Nephron progenitor cell (in vitro differentiated cells): ENCODE measurements at regions not wholly inside any gene's neighbourhood (a gene's known extent, or its start where the extent isn't known, plus 50 kb on each side); places are given as distances from the start of the nearest gene placed in this dataset.

ENCODE experiments used
- DNase-seq: peaks from one replicate; pipeline ENCODE4 v3.0.0; 2021
- H3K27ac Mint-ChIP-seq: 2 replicates; pipeline ENCODE4 v1.8.0; 2021; ENCODE audit warnings: mild to moderate bottlenecking, moderate library complexity, mixed read lengths
- H3K27me3 Mint-ChIP-seq: 2 replicates; pipeline ENCODE4 v1.8.0; 2021; ENCODE audit warnings: mild to moderate bottlenecking, low read depth, mixed read lengths; ENCODE audit not compliant: poor library complexity
- H3K36me3 Mint-ChIP-seq: 2 replicates; pipeline ENCODE4 v1.8.0; 2021; ENCODE audit warnings: low read depth, mixed read lengths
- H3K4me1 Mint-ChIP-seq: 2 replicates; pipeline ENCODE4 v1.8.0; 2021; ENCODE audit warnings: mixed read lengths
- H3K4me3 Mint-ChIP-seq: 2 replicates; pipeline ENCODE4 v1.8.0; 2021; ENCODE audit warnings: mild to moderate bottlenecking, moderate library complexity, mixed read lengths
- H3K9me3 Mint-ChIP-seq: 2 replicates; pipeline ENCODE4 v1.8.0; 2021; ENCODE audit warnings: mild to moderate bottlenecking, moderate library complexity, mixed read lengths
- CTCF ChIP-seq: fragments of 200-600 bp; sonication (generic); IDR thresholded peaks from 2 replicates; pipeline ENCODE4 v1.5.0; 2021; ENCODE audit warnings: antibody characterized with exemption

- peaks cover 6% of the 10 kb centered on the region for H3K4me1 Mint-ChIP-seq
- no peak overlapping the region for H3K4me3 Mint-ChIP-seq
- no peak for DNase-seq
- peaks cover 3% of the 10 kb centered on the region for H3K27me3 Mint-ChIP-seq
- TF ChIP-seq CTCF = no peak
- peaks cover 5% of the 10 kb centered on the region for H3K9me3 Mint-ChIP-seq
- no peaks in the 10 kb centered on the region for H3K36me3 Mint-ChIP-seq
- H3K27ac Mint-ChIP-seq = no peak overlapping the region
These were observed 229.5 kb upstream of the RHOBTB1 start for GRCh38 chr10:61173450-61173849.

- Mint-ChIP-seq H3K4me3 (no peak overlapping the region), H3K27ac (no peak overlapping the region), H3K4me1 (peaks cover 6% of the 10 kb centered on the region), H3K9me3 (peaks cover 16% of the 10 kb centered on the region), H3K27me3 (peaks cover 3% of the 10 kb centered on the region), H3K36me3 (peaks cover 8% of the 10 kb centered on the region)
- no peak for DNase-seq
- TF ChIP-seq CTCF = no peak
These were observed 228.4 kb upstream of the RHOBTB1 start for GRCh38 chr10:61172182-61172926.

- peaks cover 8% of the 10 kb centered on the region for H3K36me3 Mint-ChIP-seq
- TF ChIP-seq CTCF = no peak
- no peak overlapping the region for H3K4me3 Mint-ChIP-seq
- H3K27ac Mint-ChIP-seq = no peak overlapping the region
- peaks cover 6% of the 10 kb centered on the region for H3K4me1 Mint-ChIP-seq
- peaks cover 19% of the 10 kb centered on the region for H3K9me3 Mint-ChIP-seq
- no peak for DNase-seq
- peaks cover 3% of the 10 kb centered on the region for H3K27me3 Mint-ChIP-seq
These were observed 226.6 kb upstream of the RHOBTB1 start for GRCh38 chr10:61170594-61170993.

GRCh38 chr10:61169294-61169693 is 225.3 kb upstream of the RHOBTB1 start:
- Mint-ChIP-seq H3K27ac (no peak overlapping the region), H3K27me3 (peaks cover 3% of the 10 kb centered on the region), H3K36me3 (peaks cover 8% of the 10 kb centered on the region), H3K4me3 (no peak overlapping the region), H3K9me3 (peaks cover 20% of the 10 kb centered on the region), H3K4me1 (peaks cover 6% of the 10 kb centered on the region)
- TF ChIP-seq CTCF = no peak
- no peak for DNase-seq

- Mint-ChIP-seq H3K4me1 (no peaks in the 10 kb centered on the region), H3K4me3 (no peak overlapping the region), H3K27ac (no peak overlapping the region), H3K36me3 (peaks cover 8% of the 10 kb centered on the region), H3K9me3 (peaks cover 20% of the 10 kb centered on the region), H3K27me3 (no peaks in the 10 kb centered on the region)
- TF ChIP-seq CTCF = no peak
- no peak for DNase-seq
These were observed 222.5 kb upstream of the RHOBTB1 start for GRCh38 chr10:61166489-61166888.

GRCh38 chr10:61166065-61166464 is 222.1 kb upstream of the RHOBTB1 start:
- no peaks in the 10 kb centered on the region for H3K27me3 Mint-ChIP-seq
- no peaks in the 10 kb centered on the region for H3K4me1 Mint-ChIP-seq
- peaks cover 8% of the 10 kb centered on the region for H3K36me3 Mint-ChIP-seq
- no peak overlapping the region for H3K4me3 Mint-ChIP-seq
- peaks cover 20% of the 10 kb centered on the region for H3K9me3 Mint-ChIP-seq
- H3K27ac Mint-ChIP-seq = no peak overlapping the region
- DNase-seq = no peak
- no peak for TF ChIP-seq CTCF
